ENCODE measurements at regions not wholly inside any gene's neighbourhood (a gene's known extent, or its start where the extent isn't known, plus 50 kb on each side); places are given as distances from the start of the nearest gene placed in this dataset.

DNA sequence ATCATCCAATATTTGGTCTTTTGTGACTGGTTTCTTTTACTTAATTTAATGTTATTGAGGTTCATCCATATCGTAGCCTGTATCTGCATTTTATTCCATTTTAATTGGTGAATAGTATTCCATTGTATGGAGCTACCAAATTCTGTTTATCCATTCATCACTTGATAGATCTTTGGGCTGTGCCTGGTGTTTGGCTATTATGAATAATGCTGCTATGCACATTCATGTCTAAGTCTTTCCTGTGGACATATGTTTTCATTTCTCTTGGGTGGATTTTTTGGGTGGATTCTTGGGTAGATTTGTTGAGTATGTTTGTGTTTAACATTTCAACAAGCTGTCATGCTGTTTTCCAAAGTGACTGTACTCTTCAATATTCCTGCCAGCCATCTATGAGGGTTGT is 52.5 kb upstream of the NEDD4L start:
- in situ Hi-C loops (cut with MboI; ENCODE audit: low pct_unique_long_range_greater_than_20kb, low sequenced_read_pairs, unreplicated experiment) = no loop called here
- TF ChIP-seq, protein P1, sequence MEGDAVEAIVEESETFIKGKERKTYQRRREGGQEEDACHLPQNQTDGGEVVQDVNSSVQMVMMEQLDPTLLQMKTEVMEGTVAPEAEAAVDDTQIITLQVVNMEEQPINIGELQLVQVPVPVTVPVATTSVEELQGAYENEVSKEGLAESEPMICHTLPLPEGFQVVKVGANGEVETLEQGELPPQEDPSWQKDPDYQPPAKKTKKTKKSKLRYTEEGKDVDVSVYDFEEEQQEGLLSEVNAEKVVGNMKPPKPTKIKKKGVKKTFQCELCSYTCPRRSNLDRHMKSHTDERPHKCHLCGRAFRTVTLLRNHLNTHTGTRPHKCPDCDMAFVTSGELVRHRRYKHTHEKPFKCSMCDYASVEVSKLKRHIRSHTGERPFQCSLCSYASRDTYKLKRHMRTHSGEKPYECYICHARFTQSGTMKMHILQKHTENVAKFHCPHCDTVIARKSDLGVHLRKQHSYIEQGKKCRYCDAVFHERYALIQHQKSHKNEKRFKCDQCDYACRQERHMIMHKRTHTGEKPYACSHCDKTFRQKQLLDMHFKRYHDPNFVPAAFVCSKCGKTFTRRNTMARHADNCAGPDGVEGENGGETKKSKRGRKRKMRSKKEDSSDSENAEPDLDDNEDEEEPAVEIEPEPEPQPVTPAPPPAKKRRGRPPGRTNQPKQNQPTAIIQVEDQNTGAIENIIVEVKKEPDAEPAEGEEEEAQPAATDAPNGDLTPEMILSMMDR (IDR thresholded peaks at IDR 0.05; ENCODE audit: extremely low read depth, insufficient read depth, missing control alignments) = no peak
- DNase-seq (ENCODE audit: low spot score) = no peak

DNA sequence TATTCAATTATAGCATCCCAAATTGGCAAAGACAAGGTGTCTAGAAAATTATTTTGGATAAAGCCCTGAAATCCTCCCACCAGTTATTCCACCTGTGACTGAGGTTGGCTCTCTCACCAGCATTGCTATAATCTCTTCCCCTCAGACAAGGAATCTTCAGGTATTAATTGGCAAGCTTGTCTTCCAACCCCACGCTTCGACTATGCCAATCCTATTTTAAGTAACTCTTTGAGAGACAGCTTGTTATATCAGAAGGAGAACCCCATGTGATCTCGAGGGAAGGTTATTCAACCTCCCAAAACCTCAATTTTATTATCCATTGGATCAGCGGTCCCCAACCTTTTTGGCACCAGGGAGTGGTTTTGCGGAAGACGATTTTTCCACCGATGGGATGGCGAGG is 54.5 kb upstream of the NEDD4L start:
- in situ Hi-C loops (cut with MboI; ENCODE audit: low pct_unique_long_range_greater_than_20kb, low sequenced_read_pairs, unreplicated experiment) = no loop called here
- TF ChIP-seq, protein P1 (IDR thresholded peaks at IDR 0.05; ENCODE audit: extremely low read depth, insufficient read depth, missing control alignments) = no peak
- no peak for DNase-seq (ENCODE audit: low spot score)

DNA sequence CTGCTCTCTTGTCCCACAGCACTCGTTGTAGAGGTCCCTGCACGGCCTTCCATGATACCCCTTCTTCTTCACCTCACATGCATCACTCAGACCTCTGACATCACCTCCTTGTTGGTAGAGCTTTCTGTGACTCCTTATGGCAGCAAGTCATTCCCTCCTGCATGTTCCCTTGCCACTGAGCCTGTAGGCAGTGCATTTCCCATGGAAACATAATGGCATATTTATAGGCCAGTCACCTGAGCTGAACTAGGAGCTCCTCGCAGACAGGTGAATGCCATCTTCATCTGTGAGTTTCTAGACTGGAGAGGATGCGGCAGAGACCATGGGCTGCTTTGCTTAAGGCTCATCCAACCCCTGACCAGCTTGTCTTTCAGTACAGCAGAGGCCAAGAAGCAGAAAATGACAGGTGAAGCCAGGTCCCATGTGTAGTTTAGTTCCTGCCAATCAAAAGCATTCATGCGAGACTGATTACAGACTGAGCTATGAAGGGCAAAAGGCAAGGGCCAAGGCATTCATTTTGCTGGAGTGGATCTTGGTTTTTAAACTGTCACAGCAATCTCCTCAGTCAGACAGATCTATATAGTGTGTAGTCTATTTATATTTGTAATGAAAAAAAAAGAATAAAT is 59.4 kb upstream of the NEDD4L start:
- DNase-seq (ENCODE audit: low spot score) = no peak
- TF ChIP-seq, protein P1 (IDR thresholded peaks at IDR 0.05; ENCODE audit: extremely low read depth, insufficient read depth, missing control alignments) = no peak
- in situ Hi-C loops (cut with MboI; ENCODE audit: low pct_unique_long_range_greater_than_20kb, low sequenced_read_pairs, unreplicated experiment) = no loop called here

DNA sequence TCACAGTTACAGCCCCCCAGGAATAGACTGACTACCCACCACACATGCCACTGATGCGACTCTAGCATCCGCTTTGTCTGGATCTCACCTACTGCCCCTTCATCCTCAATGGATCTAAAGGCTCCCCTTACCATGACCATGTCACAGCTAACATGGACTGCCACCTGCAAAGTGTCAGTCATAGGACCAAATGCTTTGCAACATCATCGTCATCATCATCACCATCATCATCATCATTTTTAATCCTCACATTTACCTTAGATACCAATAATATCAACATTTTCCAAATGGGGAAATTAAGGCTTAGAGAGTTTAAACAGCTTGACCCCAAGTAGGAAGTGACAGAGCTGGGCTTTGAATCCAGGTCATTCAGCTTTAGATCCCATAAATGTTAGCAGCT is 60.1 kb upstream of the NEDD4L start:
- in situ Hi-C loops (cut with MboI; ENCODE audit: low pct_unique_long_range_greater_than_20kb, low sequenced_read_pairs, unreplicated experiment) = no loop called here
- DNase-seq (ENCODE audit: low spot score) = no peak
- TF ChIP-seq, protein P1 (IDR thresholded peaks at IDR 0.05; ENCODE audit: extremely low read depth, insufficient read depth, missing control alignments) = no peak

DNA sequence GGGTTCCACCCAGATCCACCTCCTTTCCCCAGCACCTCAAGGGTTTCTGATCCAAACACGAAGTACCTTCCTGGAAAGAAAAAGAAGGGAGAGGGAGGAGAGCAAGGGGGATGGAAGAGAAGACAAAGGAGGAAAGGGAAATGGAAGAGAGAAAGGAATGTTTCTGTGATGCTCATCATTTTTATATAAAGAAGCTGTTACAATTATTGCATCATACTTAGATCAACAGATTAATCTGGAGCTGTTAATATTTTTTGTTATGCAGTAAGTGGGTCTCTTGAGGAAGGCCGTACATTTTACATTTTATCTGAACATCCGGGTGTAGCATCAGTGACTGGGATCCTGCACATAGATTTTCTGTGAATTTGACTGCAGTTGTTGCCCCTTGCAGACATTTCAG is 60.6 kb upstream of the NEDD4L start:
- DNase-seq (ENCODE audit: low spot score) = no peak
- in situ Hi-C loops (cut with MboI; ENCODE audit: low pct_unique_long_range_greater_than_20kb, low sequenced_read_pairs, unreplicated experiment) = no loop called here
- TF ChIP-seq, protein P1 (IDR thresholded peaks at IDR 0.05; ENCODE audit: extremely low read depth, insufficient read depth, missing control alignments) = no peak

DNA sequence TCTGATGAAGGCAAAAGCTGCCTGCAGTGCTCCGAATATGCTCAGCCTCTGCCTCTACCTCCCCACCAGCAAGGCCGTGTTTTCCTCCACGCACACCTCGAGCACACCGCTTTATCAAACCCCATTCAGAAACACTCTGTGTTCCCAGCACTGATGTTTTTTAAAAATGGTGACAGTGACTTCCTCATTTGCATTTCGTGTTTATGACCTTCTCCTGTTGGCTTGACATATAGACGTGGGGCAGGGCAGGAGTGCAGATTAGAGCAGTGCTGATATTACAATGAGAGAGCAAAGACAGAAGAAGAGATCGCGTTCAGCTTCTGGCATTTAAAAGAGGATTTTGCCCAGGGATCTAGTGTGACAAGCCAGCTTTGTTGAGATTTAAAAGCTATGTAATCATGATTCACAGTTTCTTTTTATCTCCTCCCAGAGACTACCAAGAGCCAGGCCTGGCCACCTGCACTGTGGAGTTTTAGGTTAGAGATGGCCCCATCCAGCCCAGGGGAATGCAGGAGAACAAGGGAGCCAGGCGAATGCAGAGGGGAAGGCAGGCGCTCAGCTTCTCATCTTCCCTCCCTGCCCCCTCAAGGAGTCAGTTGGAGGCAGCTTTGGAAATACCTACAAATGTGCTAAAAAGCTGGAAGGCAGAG is 61.5 kb upstream of the NEDD4L start:
- no peak for DNase-seq (ENCODE audit: low spot score)
- in situ Hi-C loops (cut with MboI; ENCODE audit: low pct_unique_long_range_greater_than_20kb, low sequenced_read_pairs, unreplicated experiment) = no loop called here

More for the DNA sequence above, 61.5 kb upstream of the NEDD4L start:
- TF ChIP-seq, protein P1 (IDR thresholded peaks at IDR 0.05; ENCODE audit: extremely low read depth, insufficient read depth, missing control alignments) = no peak

Data from GM13977 (cell line).